ENCODE measurements at regions not wholly inside any gene's neighbourhood (a gene's known extent, or its start where the extent isn't known, plus 50 kb on each side); places are given as distances from the start of the nearest gene placed in this dataset.
"Not testable (repeated sequence)": the region's sequence is repeated elsewhere in the genome, so short reads cannot be mapped to it uniquely, and the experiment has no call there.

GRCh38 chr10:94088926-94089381 lies 95.2 kb downstream of the PLCE1 start:
- no peak for DNase-seq (ENCODE audit: low read depth in 2 of 2)

- no peak for DNase-seq (ENCODE audit: low read depth in 2 of 2)
Observed at GRCh38 chr10:94091649-94092048, 97.9 kb downstream of the PLCE1 start.

GRCh38 chr10:94092848-94093247 lies 99.1 kb downstream of the PLCE1 start:
- DNase-seq (ENCODE audit: low read depth in 2 of 2), result no peak

GRCh38 chr10:94093286-94093905 lies 99.7 kb downstream of the PLCE1 start:
- no peak for DNase-seq (ENCODE audit: low read depth in 2 of 2)

GRCh38 chr10:94094540-94094939 lies 100.8 kb downstream of the PLCE1 start:
- no peak for DNase-seq (ENCODE audit: low read depth in 2 of 2)

GRCh38 chr10:94097656-94098055 lies 103.9 kb downstream of the PLCE1 start:
- no peak for DNase-seq (ENCODE audit: low read depth in 2 of 2)

GRCh38 chr10:94098896-94099295 lies 105.2 kb downstream of the PLCE1 start:
- DNase-seq (ENCODE audit: low read depth in 2 of 2), result no peak

- DNase-seq (ENCODE audit: low read depth in 2 of 2), result no peak
Observed at GRCh38 chr10:94101894-94102293, 108.2 kb downstream of the PLCE1 start.

GRCh38 chr10:94102436-94102835 lies 108.7 kb downstream of the PLCE1 start:
- no peak for DNase-seq (ENCODE audit: low read depth in 2 of 2)

- DNase-seq (ENCODE audit: low read depth in 2 of 2), result no peak
Observed at GRCh38 chr10:94103192-94103591, 109.5 kb downstream of the PLCE1 start.

- no peak for DNase-seq (ENCODE audit: low read depth in 2 of 2)
Observed at GRCh38 chr10:94103801-94104221, 110.1 kb downstream of the PLCE1 start.

GRCh38 chr10:94104316-94105000 lies 110.7 kb downstream of the PLCE1 start:
- no peak for DNase-seq (ENCODE audit: low read depth in 2 of 2)

- DNase-seq (ENCODE audit: low read depth in 2 of 2), result no peak
Observed at GRCh38 chr10:94105226-94105625, 111.5 kb downstream of the PLCE1 start.

GRCh38 chr10:94107191-94107590 lies 113.5 kb downstream of the PLCE1 start:
- no peak for DNase-seq (ENCODE audit: low read depth in 2 of 2)

GRCh38 chr10:94108200-94108599 lies 114.5 kb downstream of the PLCE1 start:
- no peak for DNase-seq (ENCODE audit: low read depth in 2 of 2)

GRCh38 chr10:94111367-94111766 lies 117.6 kb downstream of the PLCE1 start:
- no peak for DNase-seq (ENCODE audit: low read depth in 2 of 2)

- no peak for DNase-seq (ENCODE audit: low read depth in 2 of 2)
Observed at GRCh38 chr10:94112321-94112720, 118.6 kb downstream of the PLCE1 start.

GRCh38 chr10:94115725-94116124 lies 122.0 kb downstream of the PLCE1 start:
- no peak for DNase-seq (ENCODE audit: low read depth in 2 of 2)

- no peak for DNase-seq (ENCODE audit: low read depth in 2 of 2)
Observed at GRCh38 chr10:94116848-94117247, 123.1 kb downstream of the PLCE1 start.

- no peak for DNase-seq (ENCODE audit: low read depth in 2 of 2)
Observed at GRCh38 chr10:94122211-94122610, 128.5 kb downstream of the PLCE1 start.

GRCh38 chr10:94123258-94123995 lies 129.7 kb downstream of the PLCE1 start:
- DNase-seq (ENCODE audit: low read depth in 2 of 2), result no peak

GRCh38 chr10:94124147-94124546 lies 130.4 kb downstream of the PLCE1 start:
- not testable (repeated sequence) for DNase-seq (ENCODE audit: low read depth in 2 of 2)

- DNase-seq (ENCODE audit: low read depth in 2 of 2), result not testable (repeated sequence)
Observed at GRCh38 chr10:94125268-94125667, 131.5 kb downstream of the PLCE1 start.
